IMR-90 (cell line): ENCODE measurements at regions not wholly inside any gene's neighbourhood (a gene's known extent, or its start where the extent isn't known, plus 50 kb on each side); places are given as distances from the start of the nearest gene placed in this dataset.

Source experiments
- ATAC-seq: fragments of 200-7000 bp; cut with Tn5 transposase; 2 replicates; pipeline ENCODE4 v1.9.1; 2020; ENCODE audit warnings: low read depth, mild to moderate bottlenecking, moderate library complexity
- BruUV-seq: library from RNA; stranded (reverse); fragments of 400-500 nt; replicated peaks from 2 replicates; lab custom pipeline; 2021; lab: Mats Ljungman, UMichigan
- CTCF ChIA-PET: fragments of 300-600 bp; formaldehyde crosslinking; extraction: SDS; loops from one replicate; lab custom pipeline; 2021; ENCODE audit warnings: antibody characterized with exemption; lab: Yijun Ruan, JAX
- POLR2A ChIA-PET: fragments of 300-600 bp; sonication (Branson Sonifier 250); formaldehyde crosslinking; loops from one replicate; lab custom pipeline; 2022; ENCODE audit warnings: antibody characterized with exemption; ENCODE audit not compliant: unreplicated experiment; lab: Charles Lee
- DNase-seq: peaks from one replicate; pipeline ENCODE4 v3.0.0; 2013
- H2AFZ ChIP-seq: replicated peaks from 2 replicates; pipeline ENCODE3; 2013; ENCODE audit warnings: low read length, mild to moderate bottlenecking; ENCODE audit not compliant: poor library complexity
- H2AK5ac ChIP-seq: 2 replicates; pipeline ENCODE4 v1.6.1; 2013; ENCODE audit warnings: low read depth, low read length, inconsistent platforms
- H2AK9ac ChIP-seq: replicated peaks from 2 replicates; pipeline ENCODE3; 2013; ENCODE audit warnings: mild to moderate bottlenecking, low read depth, low read length, moderate library complexity; ENCODE audit not compliant: poor library complexity
- H2BK120ac ChIP-seq: 2 replicates; pipeline ENCODE4 v1.6.1; 2013; ENCODE audit warnings: low read depth, low read length, inconsistent platforms
- H2BK15ac ChIP-seq: 3 replicates; pipeline ENCODE4 v1.6.1; 2013; ENCODE audit warnings: low read depth, low read length, inconsistent platforms
- H2BK20ac ChIP-seq: 2 replicates; pipeline ENCODE4 v1.6.1; 2013; ENCODE audit warnings: low read depth, mild to moderate bottlenecking, inconsistent platforms, low read length, moderate library complexity
- H2BK5ac ChIP-seq: 2 replicates; pipeline ENCODE4 v1.6.1; 2013; ENCODE audit warnings: mild to moderate bottlenecking, low read depth, low read length, inconsistent platforms; ENCODE audit not compliant: poor library complexity, severe bottlenecking
- H3K14ac ChIP-seq: replicated peaks from 2 replicates; pipeline ENCODE4 v1.6.1; 2013; ENCODE audit warnings: low read depth, low read length, inconsistent platforms
- H3K18ac ChIP-seq: 2 replicates; pipeline ENCODE4 v1.6.1; 2013; ENCODE audit warnings: low read depth, low read length, control low read depth
- H3K23ac ChIP-seq: 2 replicates; pipeline ENCODE4 v1.6.1; 2013; ENCODE audit warnings: low read depth, low read length, inconsistent platforms
- H3K27ac ChIP-seq: 2 replicates; pipeline ENCODE4 v1.5.1; 2013; ENCODE audit warnings: mild to moderate bottlenecking, control low read depth, low read length; ENCODE audit not compliant: insufficient read depth
- H3K27me3 ChIP-seq: 2 replicates; pipeline ENCODE4 v1.6.1; 2013; ENCODE audit warnings: low read length; ENCODE audit not compliant: control insufficient read depth, insufficient read depth
- H3K36me3 ChIP-seq: 2 replicates; pipeline ENCODE4 v1.6.1; 2013; ENCODE audit warnings: low read length, mixed read lengths; ENCODE audit not compliant: control insufficient read depth, insufficient read depth
- H3K4ac ChIP-seq: 2 replicates; pipeline ENCODE4 v1.6.1; 2013; ENCODE audit warnings: low read depth, low read length, inconsistent platforms
- H3K4me1 ChIP-seq: 2 replicates; pipeline ENCODE4 v1.6.1; 2013; ENCODE audit warnings: low read length, mixed read lengths; ENCODE audit not compliant: control insufficient read depth, insufficient read depth
- H3K4me2 ChIP-seq: 2 replicates; pipeline ENCODE4 v1.6.1; 2013; ENCODE audit warnings: low read depth, mild to moderate bottlenecking, control low read depth, low read length, moderate library complexity
- H3K4me3 ChIP-seq: 2 replicates; pipeline ENCODE4 v1.5.1; 2013; ENCODE audit warnings: low read depth, mild to moderate bottlenecking, control low read depth, low read length, moderate library complexity; ENCODE audit not compliant: insufficient read depth
- H3K56ac ChIP-seq: 2 replicates; pipeline ENCODE4 v1.6.1; 2013; ENCODE audit warnings: low read length, inconsistent platforms; ENCODE audit not compliant: insufficient read depth; ENCODE audit errors: extremely low read depth
- H3K79me1 ChIP-seq, 2 experiments: 2 replicates each; pipeline ENCODE4 v1.6.1; 2013; ENCODE audit warnings: low read length in 2 of 2, inconsistent platforms in 1 of 2, low read depth in 1 of 2
- H3K9ac ChIP-seq: 2 replicates; pipeline ENCODE4 v1.6.1; 2013; ENCODE audit warnings: low read depth, low read length, control low read depth
- H3K9me1 ChIP-seq: 2 replicates; pipeline ENCODE4 v1.6.1; 2013; ENCODE audit warnings: low read length, inconsistent platforms; ENCODE audit not compliant: insufficient read depth
- H3K9me3 ChIP-seq: 2 replicates; pipeline ENCODE4 v1.6.1; 2013; ENCODE audit warnings: low read length; ENCODE audit not compliant: control insufficient read depth, insufficient read depth
- H4K20me1 ChIP-seq: 2 replicates; pipeline ENCODE4 v1.6.1; 2013; ENCODE audit warnings: low read length, inconsistent platforms; ENCODE audit not compliant: insufficient read depth
- H4K5ac ChIP-seq: 2 replicates; pipeline ENCODE4 v1.6.1; 2013; ENCODE audit warnings: mild to moderate bottlenecking, low read depth, low read length, control low read depth
- H4K8ac ChIP-seq, 2 experiments: 2 replicates each; pipeline ENCODE4 v1.6.1; 2013; ENCODE audit warnings: low read depth in 2 of 2, low read length in 2 of 2, control low read depth in 1 of 2, inconsistent platforms in 1 of 2
- H4K91ac ChIP-seq: 2 replicates; pipeline ENCODE4 v1.6.1; 2013; ENCODE audit warnings: low read depth, low read length, inconsistent platforms; ENCODE audit not compliant: insufficient read depth
- BHLHE40 ChIP-seq: fragments of 150-350 bp; IDR thresholded peaks from 2 replicates; pipeline ENCODE4 v1.6.1; 2016; ENCODE audit warnings: mild to moderate bottlenecking, low read depth, low read length
- CEBPB ChIP-seq: IDR thresholded peaks from 2 replicates; pipeline ENCODE4 v1.6.1; 2012; ENCODE audit warnings: low read depth, low read length, improper control_type of control experiment
- CHD1 ChIP-seq: IDR thresholded peaks from 2 replicates; pipeline ENCODE4 v1.6.1; 2012; ENCODE audit warnings: low read depth, low read length, improper control_type of control experiment
- CTCF ChIP-seq: conservative IDR thresholded peaks from 2 replicates; pipeline ENCODE4 v1.5.1; 2012; ENCODE audit warnings: mild to moderate bottlenecking, low read depth, low read length, improper control_type of control experiment
- FOS ChIP-seq: fragments of 150-350 bp; IDR thresholded peaks from 2 replicates; pipeline ENCODE4 v1.6.1; 2016; ENCODE audit warnings: low read depth, low read length
- MAFK ChIP-seq: IDR thresholded peaks from 2 replicates; pipeline ENCODE4 v1.6.1; 2012; ENCODE audit warnings: low read depth, low read length, improper control_type of control experiment
- MAZ ChIP-seq: IDR thresholded peaks from 2 replicates; pipeline ENCODE4 v1.6.1; 2012; ENCODE audit warnings: low read depth, mild to moderate bottlenecking, low read length, improper control_type of control experiment, moderate library complexity, borderline replicate concordance
- MXI1 ChIP-seq: IDR thresholded peaks from 2 replicates; pipeline ENCODE4 v1.6.1; 2012; ENCODE audit warnings: low read depth, mild to moderate bottlenecking, low read length, moderate library complexity, borderline replicate concordance
- NFE2L2 ChIP-seq: fragments of 150-350 bp; IDR thresholded peaks from 2 replicates; pipeline ENCODE4 v1.6.1; 2016; ENCODE audit warnings: low read depth, mild to moderate bottlenecking, low read length
- POLR2A ChIP-seq: IDR thresholded peaks from 2 replicates; pipeline ENCODE4 v1.6.1; 2012; ENCODE audit warnings: mild to moderate bottlenecking, low read depth, low read length
- RAD21 ChIP-seq: IDR thresholded peaks from 2 replicates; pipeline ENCODE4 v1.6.1; 2012; ENCODE audit warnings: low read length, improper control_type of control experiment
- RCOR1 ChIP-seq: IDR thresholded peaks from 2 replicates; pipeline ENCODE4 v1.6.1; 2012; ENCODE audit warnings: mild to moderate bottlenecking, low read length, improper control_type of control experiment; ENCODE audit not compliant: insufficient replicate concordance
- RFX5 ChIP-seq: IDR thresholded peaks from 2 replicates; pipeline ENCODE4 v1.8.0; 2012; ENCODE audit warnings: low read depth, mild to moderate bottlenecking, low read length, moderate library complexity
- SMC3 ChIP-seq: fragments of 150-350 bp; IDR thresholded peaks from 2 replicates; pipeline ENCODE4 v1.6.1; 2016; ENCODE audit warnings: low read depth, mild to moderate bottlenecking, antibody characterized with exemption, low read length, moderate library complexity
- USF2 ChIP-seq: fragments of 150-350 bp; IDR thresholded peaks from 2 replicates; pipeline ENCODE4 v1.6.1; 2017; ENCODE audit warnings: mild to moderate bottlenecking, antibody characterized with exemption, low read length, low read depth
- WGBS, 2 experiments: methylation state at CpG; one replicate each; pipeline versions ENCODE4 v1.1.5 to v1.1.7; 2013; ENCODE audit warnings: missing lambda C conversion rate in 2 of 2; ENCODE audit not compliant: insufficient read length in 1 of 2; ENCODE audit errors: extremely low coverage in 2 of 2; 5-methylcytosine and 5-hydroxymethylcytosine counted together
- dilution Hi-C: fragments of 300-500 bp; cut with HindIII; formaldehyde crosslinking; loops from one replicate; pipeline ENCODE4 v1.14.3; 2018; ENCODE audit warnings: low sequenced_read_pairs; ENCODE audit not compliant: unreplicated experiment
- in situ Hi-C: fragments of 300-500 bp; cut with MboI; formaldehyde crosslinking; loops from 3 replicates; pipeline ENCODE4 v1.14.3; 2019; ENCODE audit warnings: low sequenced_read_pairs, inconsistent platforms, mixed read lengths
- intact Hi-C: fragments of 100-400 bp; cut with micrococcal nuclease; formaldehyde crosslinking; loops from 2 replicates; pipeline ENCODE4 v1.10.0; 2022
- TF ChIP-seq, protein P1 (sequence below): fragments of 150-350 bp; IDR thresholded peaks from 2 replicates; pipeline ENCODE4 v1.6.1; 2016; ENCODE audit warnings: low read depth, mild to moderate bottlenecking, low read length, moderate library complexity, borderline replicate concordance

- Histone ChIP-seq H3K79me1 (no peaks in the 10 kb centered on the region), H2BK120ac (no peak overlapping the region), H3K14ac (no peak overlapping the region), H3K4me2 (no peak overlapping the region), H3K9me3 (no peaks in the 10 kb centered on the region), H2BK20ac (no peak overlapping the region), H4K8ac (no peak overlapping the region), H2BK15ac (no peak overlapping the region), H2AK5ac (no peak overlapping the region), H2AFZ (no peak overlapping the region), H3K27ac (no peak overlapping the region), H3K36me3 (no peaks in the 10 kb centered on the region), H3K23ac (no peak overlapping the region), H3K56ac (no peak overlapping the region), H3K4ac (no peak overlapping the region), H3K4me3 (no peak overlapping the region), H2AK9ac (no peak overlapping the region), H3K18ac (no peak overlapping the region), H2BK5ac (no peak overlapping the region), H3K9ac (no peak overlapping the region), H4K5ac (no peak overlapping the region), H3K4me1 (no peaks in the 10 kb centered on the region), H4K20me1 (no peaks in the 10 kb centered on the region), H3K27me3 (no peaks in the 10 kb centered on the region), H3K9me1 (no peaks in the 10 kb centered on the region), H4K91ac (no peak overlapping the region)
- ChIA-PET CTCF (no interaction called here), POLR2A (no interaction called here)
- BruUV-seq = no TSS peak
- no peak for ATAC-seq
- no peak for DNase-seq
- intact Hi-C loops (no loop called here), in situ Hi-C loops (no loop called here), dilution Hi-C loops (no loop called here)
- no CpG with 5 or more reads among the region's 2 CpGs for WGBS, 2 experiments
- TF ChIP-seq NFE2L2 (no peak), RAD21 (no peak), RCOR1 (no peak), RFX5 (no peak), MXI1 (no peak), MAZ (no peak), BHLHE40 (no peak), POLR2A (no peak), SMC3 (no peak), USF2 (no peak), CEBPB (no peak), CTCF (no peak), FOS (no peak), MAFK (no peak), CHD1 (no peak)
- TF ChIP-seq, protein P1, sequence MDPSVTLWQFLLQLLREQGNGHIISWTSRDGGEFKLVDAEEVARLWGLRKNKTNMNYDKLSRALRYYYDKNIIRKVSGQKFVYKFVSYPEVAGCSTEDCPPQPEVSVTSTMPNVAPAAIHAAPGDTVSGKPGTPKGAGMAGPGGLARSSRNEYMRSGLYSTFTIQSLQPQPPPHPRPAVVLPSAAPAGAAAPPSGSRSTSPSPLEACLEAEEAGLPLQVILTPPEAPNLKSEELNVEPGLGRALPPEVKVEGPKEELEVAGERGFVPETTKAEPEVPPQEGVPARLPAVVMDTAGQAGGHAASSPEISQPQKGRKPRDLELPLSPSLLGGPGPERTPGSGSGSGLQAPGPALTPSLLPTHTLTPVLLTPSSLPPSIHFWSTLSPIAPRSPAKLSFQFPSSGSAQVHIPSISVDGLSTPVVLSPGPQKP = no peak
These were observed 97.3 kb upstream of the MARK1 start for GRCh38 chr1:220430586-220430985.
